AG09309 (cell line): ENCODE measurements at regions not wholly inside any gene's neighbourhood (a gene's known extent, or its start where the extent isn't known, plus 50 kb on each side); places are given as distances from the start of the nearest gene placed in this dataset.
"Not testable (repeated sequence)": the region's sequence is repeated elsewhere in the genome, so short reads cannot be mapped to it uniquely, and the experiment has no call there.

Experiments
- DNase-seq: peaks from one replicate; pipeline ENCODE4 v3.0.0-alpha.2; 2010; ENCODE audit warnings: low read depth
- H3K4me3 ChIP-seq: 2 replicates; pipeline ENCODE4 v1.5.1; 2011; ENCODE audit warnings: mild to moderate bottlenecking, low read depth, low read length, moderate library complexity; ENCODE audit not compliant: control insufficient read depth
- CTCF ChIP-seq: IDR thresholded peaks from 2 replicates; pipeline ENCODE4 v1.5.1; 2011; ENCODE audit warnings: mild to moderate bottlenecking, low read depth, low read length, inconsistent platforms; ENCODE audit not compliant: insufficient read depth, control insufficient read depth; ENCODE audit errors: missing control alignments

GRCh38 chr12:25362646-25363045 is 111.9 kb upstream of the KRAS start:
- TF ChIP-seq CTCF = no peak
- no peak for DNase-seq
- H3K4me3 ChIP-seq = no peak overlapping the region

GRCh38 chr12:25361511-25361910 is 110.8 kb upstream of the KRAS start:
- H3K4me3 ChIP-seq = no peak overlapping the region
- DNase-seq = no peak
- TF ChIP-seq CTCF = no peak

- no peak overlapping the region for H3K4me3 ChIP-seq
- TF ChIP-seq CTCF = no peak
- DNase-seq = no peak
Measured at GRCh38 chr12:25357595-25357994, 106.9 kb upstream of the KRAS start.

- DNase-seq, H3K4me3 ChIP-seq: not testable (repeated sequence)
Measured at GRCh38 chr12:25352942-25353341, 102.2 kb upstream of the KRAS start.

GRCh38 chr12:25352083-25352918 is 101.6 kb upstream of the KRAS start:
- no peak for TF ChIP-seq CTCF
- H3K4me3 ChIP-seq = no peak overlapping the region
- no peak for DNase-seq

GRCh38 chr12:25348593-25348895 is 97.8 kb upstream of the KRAS start:
- no peak for DNase-seq
- no peak overlapping the region for H3K4me3 ChIP-seq
- no peak for TF ChIP-seq CTCF

GRCh38 chr12:25347716-25348592 is 97.2 kb upstream of the KRAS start:
- H3K4me3 ChIP-seq = no peak overlapping the region
- no peak for DNase-seq
- no peak for TF ChIP-seq CTCF

- not testable (repeated sequence) for DNase-seq
Measured at GRCh38 chr12:25341877-25342276, 91.1 kb upstream of the KRAS start.

More at GRCh38 chr12:25341877-25342276, 91.1 kb upstream of the KRAS start:
- H3K4me3 ChIP-seq = not testable (repeated sequence)
